ENCODE measurements at regions not wholly inside any gene's neighbourhood (a gene's known extent, or its start where the extent isn't known, plus 50 kb on each side); places are given as distances from the start of the nearest gene placed in this dataset.
A peak's percentile ranks its signal among the peaks of the same experiment; 100 is the strongest.

- peak overlapping the region; percentile 78 for H3K27ac ChIP-seq (ENCODE audit: insufficient read depth, low read depth, low read length, poor library complexity, severe bottlenecking)
- no peaks in the 10 kb centered on the region for H3K36me3 ChIP-seq (ENCODE audit: control insufficient read depth, insufficient read depth, low read length)
- H3K9me3 ChIP-seq (ENCODE audit: control insufficient read depth, low read length) = no peaks in the 10 kb centered on the region
- peak overlapping the region; percentile 53 for H3K4me3 ChIP-seq (ENCODE audit: insufficient read depth, low read depth, low read length)
- peaks cover 79% of the 10 kb centered on the region for H3K27me3 ChIP-seq (ENCODE audit: control insufficient read depth, insufficient read depth, low read length, poor library complexity, severe bottlenecking)
- peaks cover 24% of the 10 kb centered on the region for H3K4me1 ChIP-seq (ENCODE audit: control insufficient read depth, insufficient read depth, low read length)
- 1 to 2% methylated on average over 20 to 22 of the region's 22 CpGs for WGBS, 2 experiments
Observed at GRCh38 chr7:25855854-25856782, 295.9 kb upstream of the NFE2L3 start.

GRCh38 chr7:25857376-25858067 is 294.5 kb upstream of the NFE2L3 start:
- Histone ChIP-seq H3K9me3 (ENCODE audit: control insufficient read depth, low read length) (no peaks in the 10 kb centered on the region), H3K27ac (ENCODE audit: insufficient read depth, low read depth, low read length, poor library complexity, severe bottlenecking) (peak overlapping the region; percentile 11), H3K4me3 (ENCODE audit: insufficient read depth, low read depth, low read length) (peak overlapping the region; percentile 53), H3K27me3 (ENCODE audit: control insufficient read depth, insufficient read depth, low read length, poor library complexity, severe bottlenecking) (peaks cover 78% of the 10 kb centered on the region), H3K36me3 (ENCODE audit: control insufficient read depth, insufficient read depth, low read length) (no peaks in the 10 kb centered on the region), H3K4me1 (ENCODE audit: control insufficient read depth, insufficient read depth, low read length) (peaks cover 18% of the 10 kb centered on the region)
- 2 to 5% methylated on average over 16 to 19 of the region's 21 CpGs for WGBS, 2 experiments

GRCh38 chr7:25858200-25858524 is 293.8 kb upstream of the NFE2L3 start:
- Histone ChIP-seq H3K4me3 (ENCODE audit: insufficient read depth, low read depth, low read length) (no peak overlapping the region), H3K27ac (ENCODE audit: insufficient read depth, low read depth, low read length, poor library complexity, severe bottlenecking) (no peak overlapping the region), H3K27me3 (ENCODE audit: control insufficient read depth, insufficient read depth, low read length, poor library complexity, severe bottlenecking) (peaks cover 76% of the 10 kb centered on the region), H3K36me3 (ENCODE audit: control insufficient read depth, insufficient read depth, low read length) (no peaks in the 10 kb centered on the region), H3K4me1 (ENCODE audit: control insufficient read depth, insufficient read depth, low read length) (peaks cover 17% of the 10 kb centered on the region), H3K9me3 (ENCODE audit: control insufficient read depth, low read length) (no peaks in the 10 kb centered on the region)
- WGBS, 2 experiments = 45 to 59% methylated on average over 9 of the region's 9 CpGs

DNA sequence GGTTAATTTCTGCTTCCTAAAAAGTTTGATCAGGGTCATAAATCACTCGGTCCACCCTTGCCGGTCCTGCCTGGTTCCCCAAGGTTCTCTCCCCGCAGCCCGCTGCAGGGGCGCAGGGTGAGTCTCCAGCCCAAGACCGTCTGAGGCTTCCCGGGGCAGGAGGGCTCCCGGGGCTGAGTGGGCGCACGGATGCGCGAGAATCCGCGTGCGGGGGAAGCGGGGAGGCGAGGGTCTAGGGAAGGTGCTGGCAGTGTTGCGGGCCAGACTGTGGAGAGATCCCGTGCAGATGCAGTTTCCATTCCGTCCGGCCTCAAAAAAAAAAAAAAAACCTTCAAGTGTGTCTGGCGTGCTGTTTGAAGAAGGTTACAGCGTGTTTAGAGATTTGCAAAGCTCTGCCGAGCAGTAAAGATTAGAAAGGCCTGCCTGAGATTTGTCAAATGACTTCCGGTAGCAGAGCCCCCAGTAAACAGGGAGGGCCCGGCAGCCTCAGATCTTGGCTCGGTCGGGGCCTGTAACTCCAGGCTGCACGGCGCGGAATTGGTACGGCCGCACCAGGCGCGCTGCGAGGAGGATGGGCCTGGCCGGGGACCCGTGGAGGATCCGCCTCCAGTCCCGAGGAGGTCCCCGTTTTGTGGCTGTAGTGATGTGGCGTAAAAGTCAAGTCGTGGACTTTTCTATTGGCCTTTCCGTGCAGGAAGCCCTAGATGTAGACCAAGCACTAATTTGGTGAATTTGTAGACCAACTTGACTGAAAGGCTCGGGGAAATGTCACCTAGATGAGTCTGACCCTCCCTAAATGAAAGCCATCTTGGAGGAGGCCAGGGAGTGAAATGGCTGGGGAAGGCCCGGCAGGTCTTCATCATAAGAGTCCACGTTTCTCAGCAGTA is 293.2 kb upstream of the NFE2L3 start:
- peaks cover 76% of the 10 kb centered on the region for H3K27me3 ChIP-seq (ENCODE audit: control insufficient read depth, insufficient read depth, low read length, poor library complexity, severe bottlenecking)
- H3K27ac ChIP-seq (ENCODE audit: insufficient read depth, low read depth, low read length, poor library complexity, severe bottlenecking) = no peak overlapping the region
- H3K36me3 ChIP-seq (ENCODE audit: control insufficient read depth, insufficient read depth, low read length) = no peaks in the 10 kb centered on the region
- H3K4me3 ChIP-seq (ENCODE audit: insufficient read depth, low read depth, low read length) = no peak overlapping the region
- WGBS, 2 experiments = 74 to 75% methylated on average over 47 of the region's 47 CpGs
- H3K4me1 ChIP-seq (ENCODE audit: control insufficient read depth, insufficient read depth, low read length) = peaks cover 14% of the 10 kb centered on the region
- H3K9me3 ChIP-seq (ENCODE audit: control insufficient read depth, low read length) = no peaks in the 10 kb centered on the region

DNA sequence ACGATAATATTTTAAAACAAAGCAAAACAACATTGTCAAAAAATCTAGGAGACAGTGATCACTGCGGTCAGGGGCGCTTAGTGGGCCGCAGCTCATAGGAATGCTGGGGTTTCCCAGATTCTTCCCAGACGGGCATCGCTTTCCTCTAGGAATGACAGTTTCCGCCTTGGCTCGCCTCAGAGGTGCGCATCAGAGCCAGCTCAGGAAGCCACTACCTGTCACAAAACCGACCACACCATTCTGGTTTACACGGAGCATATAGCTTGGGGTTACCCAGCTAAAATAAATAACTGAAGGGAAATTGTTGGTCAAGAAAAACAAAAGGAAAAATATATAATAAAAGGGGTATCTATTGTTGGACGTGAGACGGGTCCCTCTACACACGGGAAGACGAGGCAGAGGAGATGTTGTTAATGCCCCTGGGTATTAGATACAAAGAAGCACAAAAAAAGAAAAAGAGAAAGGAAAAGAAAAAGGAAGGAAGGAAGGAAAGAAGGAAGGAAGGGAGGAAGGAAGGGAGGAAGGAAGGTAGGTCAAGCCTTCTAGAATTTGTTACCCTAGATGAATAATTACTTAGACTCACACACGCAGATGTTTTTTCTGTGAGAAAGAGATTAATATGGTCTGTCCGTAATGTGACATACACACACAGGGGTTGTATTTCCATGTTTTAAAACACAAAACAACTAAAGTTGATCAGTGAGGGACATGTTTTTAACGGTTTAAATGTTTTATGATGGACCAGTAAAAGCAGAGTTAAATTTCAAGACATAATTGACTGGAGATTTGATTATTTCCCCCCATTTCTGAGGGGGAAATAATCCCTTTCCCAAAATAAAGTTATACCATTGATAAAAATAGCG is 292.4 kb upstream of the NFE2L3 start:
- peaks cover 6% of the 10 kb centered on the region for H3K4me1 ChIP-seq (ENCODE audit: control insufficient read depth, insufficient read depth, low read length)
- WGBS, 2 experiments = 76 to 78% methylated on average over 19 of the region's 19 CpGs
- H3K27ac ChIP-seq (ENCODE audit: insufficient read depth, low read depth, low read length, poor library complexity, severe bottlenecking) = no peak overlapping the region
- H3K9me3 ChIP-seq (ENCODE audit: control insufficient read depth, low read length) = no peaks in the 10 kb centered on the region
- peaks cover 77% of the 10 kb centered on the region for H3K27me3 ChIP-seq (ENCODE audit: control insufficient read depth, insufficient read depth, low read length, poor library complexity, severe bottlenecking)
- H3K4me3 ChIP-seq (ENCODE audit: insufficient read depth, low read depth, low read length) = no peak overlapping the region
- H3K36me3 ChIP-seq (ENCODE audit: control insufficient read depth, insufficient read depth, low read length) = no peaks in the 10 kb centered on the region

DNA sequence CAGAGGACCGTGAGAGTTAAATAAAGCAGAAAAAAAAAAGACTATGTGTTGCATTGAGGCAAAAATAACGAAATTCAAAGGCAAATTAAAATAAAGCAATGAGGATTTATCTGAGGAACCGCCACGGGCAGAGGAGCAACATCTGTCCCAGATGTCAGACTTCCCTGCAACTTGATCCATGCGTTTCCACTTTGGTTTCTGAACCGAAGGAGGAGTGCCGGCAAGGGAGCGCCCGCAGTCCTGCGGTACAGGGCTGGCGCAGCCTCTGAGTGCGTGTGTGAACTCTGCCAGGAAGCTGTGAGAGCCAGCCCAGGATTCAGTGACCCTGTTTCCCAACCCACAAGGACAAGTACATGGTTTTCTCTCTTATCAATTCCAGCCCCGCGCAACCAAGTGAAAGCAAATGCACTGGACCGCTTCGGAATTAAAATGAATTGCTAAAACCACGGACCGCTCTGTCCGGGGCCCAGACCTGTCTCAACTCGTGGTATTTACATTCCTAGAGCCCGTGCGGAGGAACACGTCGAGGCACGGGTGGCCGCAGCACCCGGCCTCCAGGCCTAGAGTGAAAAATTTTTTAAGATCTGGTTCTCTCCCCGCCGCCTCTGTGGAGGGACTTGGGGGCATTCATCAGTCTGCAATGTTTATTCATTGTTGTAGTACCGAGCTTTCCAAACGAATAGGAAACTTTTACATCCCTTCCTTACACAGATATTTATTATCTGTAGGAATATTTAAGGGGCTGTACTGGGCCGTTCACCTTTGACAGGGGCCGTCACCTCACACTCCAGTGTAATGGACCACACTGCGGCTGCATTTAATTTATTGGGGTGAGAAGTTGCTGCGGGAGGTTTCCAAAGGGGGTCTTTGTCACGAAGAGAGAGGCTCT is 291.5 kb upstream of the NFE2L3 start:
- Histone ChIP-seq H3K27ac (ENCODE audit: insufficient read depth, low read depth, low read length, poor library complexity, severe bottlenecking) (no peak overlapping the region), H3K4me3 (ENCODE audit: insufficient read depth, low read depth, low read length) (no peak overlapping the region), H3K27me3 (ENCODE audit: control insufficient read depth, insufficient read depth, low read length, poor library complexity, severe bottlenecking) (peaks cover 78% of the 10 kb centered on the region), H3K36me3 (ENCODE audit: control insufficient read depth, insufficient read depth, low read length) (no peaks in the 10 kb centered on the region), H3K9me3 (ENCODE audit: control insufficient read depth, low read length) (no peaks in the 10 kb centered on the region), H3K4me1 (ENCODE audit: control insufficient read depth, insufficient read depth, low read length) (peaks cover 6% of the 10 kb centered on the region)
- WGBS, 2 experiments = 71 to 72% methylated on average over 34 to 36 of the region's 36 CpGs

GRCh38 chr7:25861164-25861496 is 290.9 kb upstream of the NFE2L3 start:
- 79 to 90% methylated on average over 7 of the region's 7 CpGs for WGBS, 2 experiments
- H3K4me3 ChIP-seq (ENCODE audit: insufficient read depth, low read depth, low read length) = no peak overlapping the region
- H3K27me3 ChIP-seq (ENCODE audit: control insufficient read depth, insufficient read depth, low read length, poor library complexity, severe bottlenecking) = peaks cover 76% of the 10 kb centered on the region
- no peak overlapping the region for H3K27ac ChIP-seq (ENCODE audit: insufficient read depth, low read depth, low read length, poor library complexity, severe bottlenecking)
- H3K36me3 ChIP-seq (ENCODE audit: control insufficient read depth, insufficient read depth, low read length) = no peaks in the 10 kb centered on the region
- H3K9me3 ChIP-seq (ENCODE audit: control insufficient read depth, low read length) = no peaks in the 10 kb centered on the region
- H3K4me1 ChIP-seq (ENCODE audit: control insufficient read depth, insufficient read depth, low read length) = peaks cover 6% of the 10 kb centered on the region

GRCh38 chr7:25861601-25862260 is 290.3 kb upstream of the NFE2L3 start:
- WGBS, 2 experiments = 27% methylated on average over 14 to 15 of the region's 15 CpGs
- H3K4me1 ChIP-seq (ENCODE audit: control insufficient read depth, insufficient read depth, low read length) = peaks cover 6% of the 10 kb centered on the region
- peaks cover 77% of the 10 kb centered on the region for H3K27me3 ChIP-seq (ENCODE audit: control insufficient read depth, insufficient read depth, low read length, poor library complexity, severe bottlenecking)
- H3K27ac ChIP-seq (ENCODE audit: insufficient read depth, low read depth, low read length, poor library complexity, severe bottlenecking) = no peak overlapping the region
- no peaks in the 10 kb centered on the region for H3K9me3 ChIP-seq (ENCODE audit: control insufficient read depth, low read length)
- peak overlapping the region; percentile 5 for H3K4me3 ChIP-seq (ENCODE audit: insufficient read depth, low read depth, low read length)
- H3K36me3 ChIP-seq (ENCODE audit: control insufficient read depth, insufficient read depth, low read length) = no peaks in the 10 kb centered on the region
